T47D (cell line): ENCODE measurements at regions not wholly inside any gene's neighbourhood (a gene's known extent, or its start where the extent isn't known, plus 50 kb on each side); places are given as distances from the start of the nearest gene placed in this dataset.
"Not testable (repeated sequence)": the region's sequence is repeated elsewhere in the genome, so short reads cannot be mapped to it uniquely, and the experiment has no call there.

ENCODE experiments used
- DNase-seq, 2 experiments: peaks; one replicate each; pipeline versions ENCODE4 v3.0.0 to v3.0.0-alpha.2; 2011 to 2012; ENCODE audit warnings: low read depth in 1 of 2, low spot score in 1 of 2
- JUND ChIP-seq: IDR thresholded peaks from 2 replicates; pipeline ENCODE4 v1.6.1; 2012; ENCODE audit warnings: low read depth
- in situ Hi-C: cut with HindIII; loops from 2 replicates; pipeline ENCODE4 v1.10.0; 2016; ENCODE audit warnings: low sequenced_read_pairs, low pct_unique_long_range_greater_than_20kb

DNA sequence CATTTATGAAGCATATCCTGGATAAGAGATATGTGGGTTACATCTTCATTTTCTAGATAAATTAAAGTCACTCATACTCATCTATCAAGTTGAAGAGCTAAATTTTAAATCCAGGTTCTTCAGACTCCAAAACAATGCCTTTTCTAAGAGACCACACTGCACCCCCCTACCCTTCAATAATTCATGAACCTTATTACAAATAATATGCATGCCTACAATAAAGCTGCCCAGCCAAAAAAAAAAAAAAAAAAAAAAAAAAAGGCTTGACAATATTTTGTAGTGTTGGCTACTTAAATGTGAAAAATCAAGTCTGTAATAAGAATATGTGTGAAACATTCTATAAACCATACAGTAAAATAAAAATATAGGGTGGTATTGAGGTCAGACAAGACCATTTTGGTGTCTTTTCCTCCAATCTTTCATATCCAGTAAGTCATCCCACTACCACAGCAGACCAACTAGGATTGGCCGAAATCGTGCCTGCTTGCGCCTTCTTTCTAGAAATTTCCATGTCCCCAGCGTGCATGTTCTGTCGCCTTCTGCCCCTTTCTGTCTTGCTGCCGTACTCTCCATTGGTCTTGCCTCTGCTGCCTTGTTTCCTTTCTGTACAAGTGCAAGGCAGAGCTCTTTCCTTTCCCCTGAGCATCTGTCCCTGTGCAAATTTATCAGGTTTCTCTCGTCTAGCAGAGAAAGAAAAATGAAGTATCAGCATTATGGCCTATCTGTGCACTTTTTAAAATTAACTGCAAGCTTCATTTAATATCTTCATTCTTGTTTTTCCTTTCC, 92.6 kb upstream of the NDUFV2 start:
- in situ Hi-C loops: no loop called here
- DNase-seq: no peak
- no peak for TF ChIP-seq JUND

GRCh38 chr18:9011431-9011830, 91.1 kb upstream of the NDUFV2 start:
- in situ Hi-C loops: no loop called here
- no peak for DNase-seq

GRCh38 chr18:9013926-9014373, 88.5 kb upstream of the NDUFV2 start:
- DNase-seq: no peak
- in situ Hi-C loops: no loop called here
- no peak for TF ChIP-seq JUND

More at GRCh38 chr18:9011431-9011830, 91.1 kb upstream of the NDUFV2 start:
- TF ChIP-seq JUND: no peak

GRCh38 chr18:9015689-9016088, 86.8 kb upstream of the NDUFV2 start:
- in situ Hi-C loops: no loop called here
- TF ChIP-seq JUND: no peak
- no peak for DNase-seq

GRCh38 chr18:9016633-9017166, 85.8 kb upstream of the NDUFV2 start:
- no peak for DNase-seq

DNA sequence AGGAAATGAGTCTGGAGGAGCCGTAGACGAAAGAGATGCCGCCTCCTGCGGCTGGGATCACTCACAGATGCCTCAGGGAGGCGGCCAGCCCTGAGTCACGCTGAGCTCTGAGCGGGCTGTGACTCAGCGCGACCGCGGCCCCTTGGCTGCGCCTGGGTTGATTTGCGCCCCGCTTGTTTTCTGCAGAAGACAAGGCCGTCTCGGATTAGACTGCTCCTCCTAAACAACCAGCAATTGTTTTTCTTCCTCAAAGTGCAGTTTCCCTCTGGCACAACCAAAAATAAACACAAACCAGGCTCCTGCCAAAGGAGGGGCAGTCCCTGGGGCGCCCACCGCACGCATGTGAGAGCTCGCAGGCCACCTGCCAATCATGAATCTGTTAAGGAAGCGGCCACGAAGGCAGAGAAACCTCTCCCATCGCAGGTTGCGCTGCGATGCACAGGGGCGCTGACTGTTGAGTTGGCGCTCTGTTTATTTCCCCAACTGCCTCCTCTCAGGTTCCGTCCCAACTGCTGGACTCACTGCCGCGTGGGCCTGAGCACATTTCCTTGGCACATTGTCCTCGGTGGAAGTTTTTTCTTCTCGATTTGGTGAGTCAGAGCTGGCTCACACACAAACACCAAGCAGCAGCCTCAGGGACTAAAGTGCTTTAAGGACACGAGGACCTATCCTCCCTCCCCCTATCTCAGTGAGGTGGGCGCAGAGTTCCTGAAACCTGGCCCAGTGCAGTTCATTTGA, 85.2 kb upstream of the NDUFV2 start:
- in situ Hi-C loops: no loop called here
- TF ChIP-seq JUND: no peak
- no peak for DNase-seq

More at GRCh38 chr18:9016633-9017166, 85.8 kb upstream of the NDUFV2 start:
- in situ Hi-C loops: no loop called here
- no peak for TF ChIP-seq JUND

DNA sequence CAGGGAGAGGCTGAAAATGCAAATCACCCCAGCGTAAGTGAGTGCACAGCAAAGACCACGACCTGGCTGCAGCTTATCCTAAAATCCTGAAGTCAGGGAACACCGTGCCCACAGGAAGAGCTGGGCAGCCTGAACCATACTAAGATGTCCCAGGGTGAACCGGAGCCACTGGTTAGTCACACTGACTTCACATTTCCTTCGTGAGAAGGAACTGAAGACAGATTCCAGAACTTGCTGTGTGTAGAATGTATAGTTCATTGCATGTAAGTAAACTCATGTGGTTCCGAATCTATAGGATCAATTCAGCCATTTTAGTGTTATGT, 84.6 kb upstream of the NDUFV2 start:
- no peak for DNase-seq
- in situ Hi-C loops: no loop called here
- no peak for TF ChIP-seq JUND

DNA sequence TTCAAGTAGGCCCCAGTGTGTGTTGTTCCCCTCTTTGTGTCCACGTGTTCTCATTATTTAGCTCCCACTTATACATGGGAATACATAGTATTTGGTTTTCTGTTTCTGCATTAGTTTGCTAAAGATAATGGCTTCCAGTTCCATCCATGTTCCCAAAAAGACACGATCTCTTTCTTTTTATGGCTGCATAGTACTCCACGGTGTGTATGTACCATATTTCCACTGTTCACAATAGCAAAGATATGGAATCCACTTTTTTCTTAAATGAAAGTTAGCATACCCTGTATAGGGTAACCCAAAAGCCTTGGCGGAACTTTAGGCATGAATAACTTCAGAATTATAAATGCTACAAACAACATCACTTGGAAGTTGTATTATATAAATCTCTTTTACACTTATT, 83.4 kb upstream of the NDUFV2 start:
- DNase-seq: no peak
- TF ChIP-seq JUND: no peak
- in situ Hi-C loops: no loop called here

GRCh38 chr18:9020221-9020620, 82.3 kb upstream of the NDUFV2 start:
- TF ChIP-seq JUND: no peak
- no peak for DNase-seq
- in situ Hi-C loops: no loop called here

- no peak for TF ChIP-seq JUND
- no peak for DNase-seq
- in situ Hi-C loops: no loop called here
Observed at GRCh38 chr18:9021458-9021857, 81.0 kb upstream of the NDUFV2 start.

GRCh38 chr18:9022397-9023155, 79.9 kb upstream of the NDUFV2 start:
- DNase-seq: no peak
- TF ChIP-seq JUND: no peak
- in situ Hi-C loops: no loop called here

- DNase-seq, in situ Hi-C loops: not testable (repeated sequence)
Observed at GRCh38 chr18:9024031-9024646, 78.4 kb upstream of the NDUFV2 start.
